UCSD-AML1 (cell line): ENCODE measurements at regions not wholly inside any gene's neighbourhood (a gene's known extent, or its start where the extent isn't known, plus 50 kb on each side); places are given as distances from the start of the nearest gene placed in this dataset.

Source experiments
- DNase-seq: peaks from one replicate; lab custom pipeline; 2025; ENCODE audit not compliant: unreplicated experiment; lab: John Stamatoyannopoulos, UW

- no peak for DNase-seq
Measured at GRCh38 chr18:77818328-77818727, 568.7 kb downstream of the GALR1 start.

GRCh38 chr18:77820472-77820871 lies 570.8 kb downstream of the GALR1 start:
- DNase-seq: no peak

- DNase-seq: no peak
Measured at GRCh38 chr18:77821892-77822291, 572.2 kb downstream of the GALR1 start.

GRCh38 chr18:77822632-77823031 lies 573.0 kb downstream of the GALR1 start:
- no peak for DNase-seq

- DNase-seq: no peak
Measured at GRCh38 chr18:77833807-77834206, 584.2 kb downstream of the GALR1 start.

- DNase-seq: no peak
Measured at GRCh38 chr18:77851802-77852201, 602.2 kb downstream of the GALR1 start.

GRCh38 chr18:77853859-77854258 lies 604.2 kb downstream of the GALR1 start:
- DNase-seq: no peak

GRCh38 chr18:77857678-77858655 lies 608.3 kb downstream of the GALR1 start:
- DNase-seq: no peak

GRCh38 chr18:77859634-77860033 lies 610.0 kb downstream of the GALR1 start:
- no peak for DNase-seq

- no peak for DNase-seq
Measured at GRCh38 chr18:77862066-77862757, 612.6 kb downstream of the GALR1 start.

- no peak for DNase-seq
Measured at GRCh38 chr18:77865853-77866252, 616.2 kb downstream of the GALR1 start.

GRCh38 chr18:77866351-77866750 lies 616.7 kb downstream of the GALR1 start:
- no peak for DNase-seq

GRCh38 chr18:77870199-77870598 lies 620.6 kb downstream of the GALR1 start:
- no peak for DNase-seq

GRCh38 chr18:77870894-77871293 lies 621.2 kb downstream of the GALR1 start:
- DNase-seq: no peak

- no peak for DNase-seq
Measured at GRCh38 chr18:77872166-77872565, 622.5 kb downstream of the GALR1 start.

- no peak for DNase-seq
Measured at GRCh38 chr18:77876319-77876865, 626.7 kb downstream of the GALR1 start.

GRCh38 chr18:77879829-77880228 lies 630.2 kb downstream of the GALR1 start:
- DNase-seq: no peak

- no peak for DNase-seq
Measured at GRCh38 chr18:77884454-77884853, 634.8 kb downstream of the GALR1 start.

- DNase-seq: no peak
Measured at GRCh38 chr18:77894060-77894459, 644.4 kb downstream of the GALR1 start.

- DNase-seq: no peak
Measured at GRCh38 chr18:77895250-77895649, 645.6 kb downstream of the GALR1 start.

- DNase-seq: no peak
Measured at GRCh38 chr18:77896586-77897252, 647.1 kb downstream of the GALR1 start.
